ENCODE measurements at regions not wholly inside any gene's neighbourhood (a gene's known extent, or its start where the extent isn't known, plus 50 kb on each side); places are given as distances from the start of the nearest gene placed in this dataset.

GRCh38 chr2:158732573-158733429, 62.3 kb upstream of the DAPL1 start:
- no peak overlapping the region for H3K4me3 Mint-ChIP-seq
- peaks cover 11% of the 10 kb centered on the region for H3K27me3 Mint-ChIP-seq (ENCODE audit: low read depth)
- ATAC-seq: no peak
- no peaks in the 10 kb centered on the region for H3K36me3 Mint-ChIP-seq (ENCODE audit: insufficient read depth)
- H3K4me1 Mint-ChIP-seq (ENCODE audit: low read depth): no peaks in the 10 kb centered on the region
- no peak for DNase-seq
- H3K9me3 Mint-ChIP-seq: no peaks in the 10 kb centered on the region

DNA sequence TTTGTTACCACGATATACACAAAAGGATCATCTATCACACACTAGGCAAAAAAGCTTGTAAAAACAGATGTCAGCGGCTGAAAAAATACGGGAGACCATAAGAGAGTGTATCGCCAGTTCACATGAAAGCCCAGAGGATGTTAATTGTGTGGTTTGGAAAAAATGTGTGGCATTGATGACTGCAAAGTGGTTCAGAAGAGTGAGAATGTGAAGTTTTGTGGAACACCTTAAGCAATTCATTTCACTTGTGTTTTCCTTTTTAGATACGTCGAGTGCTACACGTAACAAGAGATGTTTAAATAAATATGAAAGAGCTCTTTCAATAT, 61.7 kb upstream of the DAPL1 start:
- DNase-seq (no peak), ATAC-seq (no peak)
- H3K4me1 Mint-ChIP-seq (ENCODE audit: low read depth): no peaks in the 10 kb centered on the region
- H3K27me3 Mint-ChIP-seq (ENCODE audit: low read depth): peaks cover 11% of the 10 kb centered on the region
- no peak overlapping the region for H3K4me3 Mint-ChIP-seq
- H3K36me3 Mint-ChIP-seq (ENCODE audit: insufficient read depth): no peaks in the 10 kb centered on the region
- no peaks in the 10 kb centered on the region for H3K9me3 Mint-ChIP-seq

- ATAC-seq: no peak
- Mint-ChIP-seq H3K9me3 (no peaks in the 10 kb centered on the region), H3K4me1 (ENCODE audit: low read depth) (no peaks in the 10 kb centered on the region), H3K36me3 (ENCODE audit: insufficient read depth) (no peaks in the 10 kb centered on the region), H3K27me3 (ENCODE audit: low read depth) (peaks cover 13% of the 10 kb centered on the region), H3K4me3 (no peak overlapping the region)
- no peak for DNase-seq
Observed at GRCh38 chr2:158734442-158734841, 60.7 kb upstream of the DAPL1 start.

GRCh38 chr2:158735822-158736580, 59.1 kb upstream of the DAPL1 start:
- H3K4me3 Mint-ChIP-seq: no peak overlapping the region
- peaks cover 8% of the 10 kb centered on the region for H3K27me3 Mint-ChIP-seq (ENCODE audit: low read depth)
- no peaks in the 10 kb centered on the region for H3K4me1 Mint-ChIP-seq (ENCODE audit: low read depth)
- no peak for DNase-seq
- H3K36me3 Mint-ChIP-seq (ENCODE audit: insufficient read depth): no peaks in the 10 kb centered on the region
- no peak for ATAC-seq
- no peaks in the 10 kb centered on the region for H3K9me3 Mint-ChIP-seq

GRCh38 chr2:158738363-158738762, 56.8 kb upstream of the DAPL1 start:
- DNase-seq: no peak
- no peak overlapping the region for H3K4me3 Mint-ChIP-seq
- no peaks in the 10 kb centered on the region for H3K4me1 Mint-ChIP-seq (ENCODE audit: low read depth)
- H3K36me3 Mint-ChIP-seq (ENCODE audit: insufficient read depth): no peaks in the 10 kb centered on the region
- no peaks in the 10 kb centered on the region for H3K9me3 Mint-ChIP-seq
- H3K27me3 Mint-ChIP-seq (ENCODE audit: low read depth): peaks cover 7% of the 10 kb centered on the region
- ATAC-seq: no peak

DNA sequence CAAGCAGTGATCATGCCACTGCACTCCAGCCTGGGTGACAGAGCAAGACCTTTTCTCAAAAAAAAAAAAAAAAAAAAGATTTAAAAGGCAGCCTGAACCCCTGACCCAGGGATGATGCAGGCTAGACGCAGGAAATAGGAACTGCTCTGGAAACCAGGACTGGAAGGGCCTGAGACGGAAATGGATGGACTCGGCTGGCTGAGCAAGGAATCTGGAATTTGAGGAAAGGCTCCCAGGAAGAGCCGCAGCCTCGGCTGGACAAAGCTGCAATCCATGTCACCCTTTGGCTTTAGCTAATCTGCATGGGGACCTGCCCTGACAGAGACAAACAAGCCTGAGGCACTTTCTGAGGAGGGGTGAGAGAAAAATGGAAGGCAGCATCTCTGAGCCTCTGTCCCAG, 55.0 kb upstream of the DAPL1 start:
- ATAC-seq (no peak), DNase-seq (no peak)
- no peaks in the 10 kb centered on the region for H3K9me3 Mint-ChIP-seq
- H3K4me3 Mint-ChIP-seq: no peak overlapping the region
- no peaks in the 10 kb centered on the region for H3K4me1 Mint-ChIP-seq (ENCODE audit: low read depth)
- peaks cover 7% of the 10 kb centered on the region for H3K27me3 Mint-ChIP-seq (ENCODE audit: low read depth)
- no peaks in the 10 kb centered on the region for H3K36me3 Mint-ChIP-seq (ENCODE audit: insufficient read depth)

GRCh38 chr2:158740621-158741020, 54.5 kb upstream of the DAPL1 start:
- no peak for DNase-seq
- H3K27me3 Mint-ChIP-seq (ENCODE audit: low read depth): peaks cover 11% of the 10 kb centered on the region
- no peak overlapping the region for H3K4me3 Mint-ChIP-seq
- ATAC-seq: no peak
- no peaks in the 10 kb centered on the region for H3K4me1 Mint-ChIP-seq (ENCODE audit: low read depth)
- no peaks in the 10 kb centered on the region for H3K9me3 Mint-ChIP-seq
- H3K36me3 Mint-ChIP-seq (ENCODE audit: insufficient read depth): no peaks in the 10 kb centered on the region

DNA sequence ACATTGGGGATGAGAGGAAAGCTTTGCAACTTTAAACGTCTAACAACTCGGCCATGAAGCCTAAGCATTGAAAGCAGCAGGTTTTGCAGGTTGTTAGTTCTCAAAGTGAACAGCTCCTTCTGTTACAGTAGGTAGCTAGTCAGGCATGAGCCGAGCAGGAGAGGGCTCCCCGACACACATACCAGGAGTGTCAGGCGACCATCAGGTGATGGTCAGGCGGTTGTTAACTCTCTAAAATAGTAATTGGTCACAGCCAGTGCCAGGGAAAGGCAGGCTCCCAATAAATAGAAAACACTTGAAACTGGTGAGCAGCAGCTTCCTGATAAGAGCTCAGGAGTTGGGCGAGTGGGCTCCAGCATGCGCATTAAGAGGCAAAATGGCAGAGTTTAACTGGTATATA, 53.5 kb upstream of the DAPL1 start:
- Mint-ChIP-seq H3K9me3 (no peaks in the 10 kb centered on the region), H3K36me3 (ENCODE audit: insufficient read depth) (no peaks in the 10 kb centered on the region), H3K4me1 (ENCODE audit: low read depth) (no peaks in the 10 kb centered on the region), H3K27me3 (ENCODE audit: low read depth) (peaks cover 14% of the 10 kb centered on the region), H3K4me3 (no peak overlapping the region)
- DNase-seq: no peak
- no peak for ATAC-seq

DNA sequence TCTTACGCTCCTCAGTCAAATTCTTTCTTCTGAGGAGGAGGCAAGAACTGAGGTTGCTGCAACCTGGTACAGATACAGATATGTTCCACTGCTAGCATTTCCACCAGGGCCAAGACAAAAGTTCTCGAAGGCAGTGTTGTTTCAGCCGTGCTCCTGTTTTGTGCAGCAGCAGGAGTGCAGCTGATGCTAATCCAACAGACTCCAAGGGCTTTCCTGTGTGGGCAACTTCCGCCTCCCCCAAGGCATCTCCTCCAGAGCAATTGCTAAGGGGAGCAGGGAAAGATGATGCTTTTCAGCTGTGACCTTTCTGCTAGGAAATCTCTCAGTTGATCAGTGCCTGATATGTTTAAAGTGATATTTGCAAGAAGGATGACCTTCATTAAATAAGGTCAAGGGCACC, 52.6 kb upstream of the DAPL1 start:
- ATAC-seq (no peak), DNase-seq (no peak)
- Mint-ChIP-seq H3K9me3 (no peaks in the 10 kb centered on the region), H3K4me1 (ENCODE audit: low read depth) (no peaks in the 10 kb centered on the region), H3K4me3 (no peak overlapping the region), H3K36me3 (ENCODE audit: insufficient read depth) (no peaks in the 10 kb centered on the region), H3K27me3 (ENCODE audit: low read depth) (peaks cover 20% of the 10 kb centered on the region)

GRCh38 chr2:158743466-158743865, 51.7 kb upstream of the DAPL1 start:
- no peaks in the 10 kb centered on the region for H3K36me3 Mint-ChIP-seq (ENCODE audit: insufficient read depth)
- no peaks in the 10 kb centered on the region for H3K9me3 Mint-ChIP-seq
- H3K27me3 Mint-ChIP-seq (ENCODE audit: low read depth): peaks cover 22% of the 10 kb centered on the region
- H3K4me3 Mint-ChIP-seq: no peak overlapping the region
- DNase-seq (no peak), ATAC-seq (no peak)
- H3K4me1 Mint-ChIP-seq (ENCODE audit: low read depth): no peaks in the 10 kb centered on the region

DNA sequence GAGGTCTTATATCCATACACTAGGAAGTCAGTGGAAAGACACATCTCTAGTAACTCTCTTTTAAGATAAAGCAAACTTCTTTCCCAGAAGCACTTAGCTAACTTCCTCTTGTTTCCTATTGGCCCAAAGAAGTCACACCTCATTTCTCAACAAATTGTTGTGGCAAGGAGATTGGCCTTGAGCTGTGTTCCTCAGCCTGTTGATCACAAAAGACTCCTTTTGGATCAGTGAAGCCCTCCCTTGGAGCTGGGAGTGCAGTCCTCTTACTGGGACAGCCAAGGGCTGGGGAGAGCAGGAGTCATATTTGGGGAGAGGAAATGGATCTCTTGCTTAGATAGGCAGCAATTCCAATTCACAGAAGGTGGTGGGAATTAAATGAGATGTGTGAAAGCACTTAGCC, 51.2 kb upstream of the DAPL1 start:
- no peak for ATAC-seq
- peaks cover 22% of the 10 kb centered on the region for H3K27me3 Mint-ChIP-seq (ENCODE audit: low read depth)
- no peaks in the 10 kb centered on the region for H3K36me3 Mint-ChIP-seq (ENCODE audit: insufficient read depth)
- no peaks in the 10 kb centered on the region for H3K4me1 Mint-ChIP-seq (ENCODE audit: low read depth)
- DNase-seq: no peak
- no peaks in the 10 kb centered on the region for H3K9me3 Mint-ChIP-seq
- H3K4me3 Mint-ChIP-seq: no peak overlapping the region

- peaks cover 20% of the 10 kb centered on the region for H3K27me3 Mint-ChIP-seq (ENCODE audit: low read depth)
- no peak overlapping the region for H3K4me3 Mint-ChIP-seq
- DNase-seq: no peak
- H3K4me1 Mint-ChIP-seq (ENCODE audit: low read depth): no peaks in the 10 kb centered on the region
- no peaks in the 10 kb centered on the region for H3K9me3 Mint-ChIP-seq
- peak; percentile 38 to 61 for ATAC-seq
- H3K36me3 Mint-ChIP-seq (ENCODE audit: insufficient read depth): no peaks in the 10 kb centered on the region
Observed at GRCh38 chr2:158745067-158745865, 49.9 kb upstream of the DAPL1 start.
